H9 (cell line): ENCODE measurements at regions not wholly inside any gene's neighbourhood (a gene's known extent, or its start where the extent isn't known, plus 50 kb on each side); places are given as distances from the start of the nearest gene placed in this dataset.
A peak's percentile ranks its signal among the peaks of the same experiment; 100 is the strongest.

Source experiments
- DNase-seq: peaks from one replicate; pipeline ENCODE4 v3.0.0-alpha.2; 2017
- H2AFZ ChIP-seq: one replicate; pipeline ENCODE4 v1.6.1; 2013; ENCODE audit warnings: mild to moderate bottlenecking, low read length, control low read depth, moderate library complexity
- H2AK5ac ChIP-seq: 2 replicates; pipeline ENCODE4 v1.6.1; 2013; ENCODE audit warnings: low read length, control low read depth, mixed read lengths; ENCODE audit not compliant: insufficient read length
- H2BK120ac ChIP-seq: one replicate; pipeline ENCODE4 v1.6.1; 2013; ENCODE audit warnings: low read depth, mild to moderate bottlenecking, low read length, control low read depth, inconsistent platforms; ENCODE audit not compliant: poor library complexity, severe bottlenecking
- H2BK12ac ChIP-seq: 2 replicates; pipeline ENCODE4 v1.6.1; 2013; ENCODE audit warnings: low read length, control low read depth, mixed read lengths, low read depth; ENCODE audit not compliant: insufficient read length
- H2BK15ac ChIP-seq: 2 replicates; pipeline ENCODE4 v1.6.1; 2013; ENCODE audit warnings: low read depth, low read length, control low read depth
- H2BK20ac ChIP-seq: one replicate; pipeline ENCODE4 v1.6.1; 2013; ENCODE audit warnings: low read depth, mild to moderate bottlenecking, low read length, control low read depth, inconsistent platforms; ENCODE audit not compliant: poor library complexity, severe bottlenecking
- H2BK5ac ChIP-seq: 2 replicates; pipeline ENCODE4 v1.6.1; 2013; ENCODE audit warnings: low read length, control low read depth, mixed read lengths; ENCODE audit not compliant: insufficient read length
- H3K14ac ChIP-seq: 2 replicates; pipeline ENCODE4 v1.6.1; 2013; ENCODE audit warnings: low read length, control low read depth; ENCODE audit not compliant: insufficient read depth
- H3K18ac ChIP-seq: 2 replicates; pipeline ENCODE4 v1.6.1; 2013; ENCODE audit warnings: low read depth, mild to moderate bottlenecking, mixed read lengths, low read length, control low read depth; ENCODE audit not compliant: insufficient read length
- H3K23ac ChIP-seq: 2 replicates; pipeline ENCODE4 v1.6.1; 2013; ENCODE audit warnings: low read length, control low read depth, mixed read lengths, low read depth; ENCODE audit not compliant: insufficient read length
- H3K23me2 ChIP-seq: 2 replicates; pipeline ENCODE4 v1.6.1; 2013; ENCODE audit warnings: low read depth, mild to moderate bottlenecking, mixed read lengths, low read length, control low read depth; ENCODE audit not compliant: insufficient read length, poor library complexity, severe bottlenecking
- H3K27ac ChIP-seq: 2 replicates; pipeline ENCODE4 v1.5.1; 2013; ENCODE audit warnings: low read length, control low read depth, mixed read lengths, low read depth; ENCODE audit not compliant: insufficient read length
- H3K27me3 ChIP-seq: 2 replicates; pipeline ENCODE4 v1.6.1; 2013; ENCODE audit warnings: low read length, control low read depth, inconsistent platforms; ENCODE audit not compliant: insufficient read depth
- H3K4ac ChIP-seq: 2 replicates; pipeline ENCODE4 v1.6.1; 2013; ENCODE audit warnings: low read depth, mild to moderate bottlenecking, control low read depth, inconsistent platforms, low read length, moderate library complexity
- H3K4me1 ChIP-seq: 2 replicates; pipeline ENCODE4 v1.6.1; 2013; ENCODE audit warnings: low read length, control low read depth, inconsistent platforms; ENCODE audit not compliant: insufficient read depth
- H3K4me2 ChIP-seq: 2 replicates; pipeline ENCODE4 v1.6.1; 2013; ENCODE audit warnings: low read length, control low read depth, mixed read lengths; ENCODE audit not compliant: insufficient read length, insufficient read depth
- H3K56ac ChIP-seq: 2 replicates; pipeline ENCODE4 v1.6.1; 2013; ENCODE audit warnings: low read depth, mild to moderate bottlenecking, mixed read lengths, low read length, control low read depth; ENCODE audit not compliant: insufficient read length
- H3K79me1 ChIP-seq: 2 replicates; pipeline ENCODE4 v1.6.1; 2013; ENCODE audit warnings: low read depth, mild to moderate bottlenecking, moderate library complexity, low read length, control low read depth, inconsistent platforms; ENCODE audit not compliant: insufficient read depth, poor library complexity, severe bottlenecking
- H3K79me2 ChIP-seq: 2 replicates; pipeline ENCODE4 v1.6.1; 2013; ENCODE audit warnings: low read length, control low read depth, inconsistent platforms; ENCODE audit not compliant: insufficient read depth
- H3K9ac ChIP-seq: 2 replicates; pipeline ENCODE4 v1.6.1; 2013; ENCODE audit warnings: low read length, control low read depth, mixed read lengths; ENCODE audit not compliant: insufficient read length; ENCODE audit errors: extremely low read depth
- H3K9me3 ChIP-seq: one replicate; pipeline ENCODE4 v1.6.1; 2013; ENCODE audit warnings: low read depth, low read length, inconsistent platforms; ENCODE audit not compliant: control insufficient read depth
- H3T11ph ChIP-seq: one replicate; pipeline ENCODE4 v1.6.1; 2013; ENCODE audit warnings: mild to moderate bottlenecking, low read length, control low read depth, inconsistent platforms
- H4K20me1 ChIP-seq: one replicate; pipeline ENCODE4 v1.6.1; 2013; ENCODE audit not compliant: control insufficient read depth, insufficient read length, insufficient read depth
- H4K5ac ChIP-seq: 2 replicates; pipeline ENCODE4 v1.6.1; 2013; ENCODE audit warnings: low read depth, mild to moderate bottlenecking, mixed read lengths, low read length, control low read depth; ENCODE audit not compliant: insufficient read length
- H4K8ac ChIP-seq: replicated peaks from 2 replicates; pipeline ENCODE4 v1.6.1; 2013; ENCODE audit warnings: low read length, control low read depth, mixed read lengths, low read depth; ENCODE audit not compliant: insufficient read length
- H4K91ac ChIP-seq: 2 replicates; pipeline ENCODE4 v1.6.1; 2013; ENCODE audit warnings: low read depth, mild to moderate bottlenecking, moderate library complexity, mixed read lengths, low read length, control low read depth; ENCODE audit not compliant: insufficient read length
- H3K27ac Mint-ChIP-seq, 3 experiments: 2 replicates in 2 of 3; 3 replicates in 1 of 3; pipeline ENCODE4 v1.8.0; 2020 to 2021; ENCODE audit warnings: mixed read lengths in 3 of 3, mild to moderate bottlenecking in 1 of 3, moderate library complexity in 1 of 3
- H3K27me3 Mint-ChIP-seq: 2 replicates; pipeline ENCODE4 v1.8.0; 2021; ENCODE audit warnings: low read depth, mild to moderate bottlenecking, moderate library complexity, mixed read lengths
- H3K36me3 Mint-ChIP-seq, 3 experiments: 2 replicates in 2 of 3; 3 replicates in 1 of 3; pipeline ENCODE4 v1.8.0; 2020 to 2021; ENCODE audit warnings: low read depth in 3 of 3, mixed read lengths in 3 of 3; ENCODE audit not compliant: insufficient read depth in 1 of 3
- H3K4me1 Mint-ChIP-seq, 2 experiments: 2 replicates each; pipeline ENCODE4 v1.8.0; 2020; ENCODE audit warnings: mixed read lengths in 2 of 2
- H3K4me3 Mint-ChIP-seq, 2 experiments: 2 replicates in 1 of 2; 3 replicates in 1 of 2; pipeline ENCODE4 v1.8.0; 2020 to 2021; ENCODE audit warnings: mild to moderate bottlenecking in 2 of 2, mixed read lengths in 2 of 2, moderate library complexity in 1 of 2
- H3K9me3 Mint-ChIP-seq, 2 experiments: 2 replicates in 1 of 2; 3 replicates in 1 of 2; pipeline ENCODE4 v1.8.0; 2020; ENCODE audit warnings: mild to moderate bottlenecking in 2 of 2, mixed read lengths in 2 of 2, moderate library complexity in 1 of 2
- CTCF ChIP-seq: fragments of 200-600 bp; sonication (generic); conservative IDR thresholded peaks from 3 replicates; pipeline ENCODE4 v1.8.0; 2021; ENCODE audit warnings: antibody characterized with exemption, mild to moderate bottlenecking
- WGBS: extraction: QIAGEN DNeasy Blood & Tissue Kit; methylation state at CpG from one replicate; pipeline ENCODE4 v1.1.7; 2013; ENCODE audit warnings: missing lambda C conversion rate, low lambda C conversion rate, mixed read lengths; ENCODE audit not compliant: insufficient read length; ENCODE audit errors: extremely low coverage; 5-methylcytosine and 5-hydroxymethylcytosine counted together

GRCh38 chr1:29753244-29753643 is 516.9 kb downstream of the PTPRU start:
- no peak overlapping the region for H3K27ac ChIP-seq
- H3K27me3 ChIP-seq: no peaks in the 10 kb centered on the region
- TF ChIP-seq CTCF: no peak
- no peak overlapping the region for H3K23ac ChIP-seq
- H3K14ac ChIP-seq: no peak overlapping the region
- Mint-ChIP-seq H3K4me3 (no peak overlapping the region; a peak in 1 of 5 replicates), H3K27me3 (peaks cover 5% of the 10 kb centered on the region; the same call in 1 of the 2 replicates), H3K27ac (no peak overlapping the region), H3K4me1 (peaks cover 0 to 2% of the 10 kb centered on the region in 2 experiments; a peak in 1 of 4 replicates), H3K9me3 (no peaks in the 10 kb centered on the region), H3K36me3 (no peaks in the 10 kb centered on the region)
- no peak overlapping the region for H2BK12ac ChIP-seq
- no peak overlapping the region for H3K4ac ChIP-seq
- no peak overlapping the region for H2BK15ac ChIP-seq
- H3K4me2 ChIP-seq: no peak overlapping the region
- H4K5ac ChIP-seq: no peak overlapping the region
- H2BK20ac ChIP-seq: no peak overlapping the region
- H2BK120ac ChIP-seq: no peak overlapping the region
- H4K8ac ChIP-seq: no peak overlapping the region
- no peak overlapping the region for H2AK5ac ChIP-seq
- H3K23me2 ChIP-seq: no peaks in the 10 kb centered on the region
- H3K56ac ChIP-seq: no peak overlapping the region
- no peaks in the 10 kb centered on the region for H4K20me1 ChIP-seq
- H2BK5ac ChIP-seq: no peak overlapping the region
- H3K79me1 ChIP-seq: no peaks in the 10 kb centered on the region
- WGBS: no CpG with 5 or more reads among the region's 1 CpG
- H4K91ac ChIP-seq: no peak overlapping the region
- no peaks in the 10 kb centered on the region for H3K79me2 ChIP-seq
- no peaks in the 10 kb centered on the region for H3K9me3 ChIP-seq
- H3K18ac ChIP-seq: no peak overlapping the region
- no peak overlapping the region for H2AFZ ChIP-seq
- no peak overlapping the region for H3K9ac ChIP-seq
- DNase-seq: peak; percentile 4
- H3T11ph ChIP-seq: no peak overlapping the region
- no peaks in the 10 kb centered on the region for H3K4me1 ChIP-seq
